ENCODE measurements at regions not wholly inside any gene's neighbourhood (a gene's known extent, or its start where the extent isn't known, plus 50 kb on each side); places are given as distances from the start of the nearest gene placed in this dataset.

GRCh38 chr13:51519771-51520216, 64.5 kb upstream of the WDFY2 start:
- TF ChIP-seq, protein P1, sequence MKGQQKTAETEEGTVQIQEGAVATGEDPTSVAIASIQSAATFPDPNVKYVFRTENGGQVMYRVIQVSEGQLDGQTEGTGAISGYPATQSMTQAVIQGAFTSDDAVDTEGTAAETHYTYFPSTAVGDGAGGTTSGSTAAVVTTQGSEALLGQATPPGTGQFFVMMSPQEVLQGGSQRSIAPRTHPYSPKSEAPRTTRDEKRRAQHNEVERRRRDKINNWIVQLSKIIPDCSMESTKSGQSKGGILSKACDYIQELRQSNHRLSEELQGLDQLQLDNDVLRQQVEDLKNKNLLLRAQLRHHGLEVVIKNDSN (IDR thresholded peaks at IDR 0.05), result no peak
- no peak for TF ChIP-seq EP300 (IDR thresholded peaks at IDR 0.05; ENCODE audit: borderline replicate concordance)
- no peak for TF ChIP-seq YY1 (IDR thresholded peaks at IDR 0.05; ENCODE audit: low read depth)
- no peak for TF ChIP-seq REST (IDR thresholded peaks at IDR 0.05; ENCODE audit: low read depth)
- TF ChIP-seq RAD21 (IDR thresholded peaks at IDR 0.05; ENCODE audit: low read depth), result no peak
- no peak for TF ChIP-seq FOXM1 (IDR thresholded peaks at IDR 0.05; ENCODE audit: borderline replicate concordance, low read depth)
- TF ChIP-seq TAF1 (IDR thresholded peaks at IDR 0.05; ENCODE audit: low read depth), result no peak
- no peak for TF ChIP-seq EGR1 (IDR thresholded peaks at IDR 0.05)
- no peak for TF ChIP-seq MAX (IDR thresholded peaks at IDR 0.05)
- no peak for TF ChIP-seq CREB1 (IDR thresholded peaks at IDR 0.05; ENCODE audit: low read depth)
- no peak for TF ChIP-seq NFIC (IDR thresholded peaks at IDR 0.05)
- TF ChIP-seq ZBTB7A (IDR thresholded peaks at IDR 0.05; ENCODE audit: low read depth), result no peak
- no peak for TF ChIP-seq TEAD4 (IDR thresholded peaks at IDR 0.05)
- TF ChIP-seq TCF12 (IDR thresholded peaks at IDR 0.05; ENCODE audit: low read depth), result no peak
